ENCODE measurements at regions not wholly inside any gene's neighbourhood (a gene's known extent, or its start where the extent isn't known, plus 50 kb on each side); places are given as distances from the start of the nearest gene placed in this dataset.

DNA sequence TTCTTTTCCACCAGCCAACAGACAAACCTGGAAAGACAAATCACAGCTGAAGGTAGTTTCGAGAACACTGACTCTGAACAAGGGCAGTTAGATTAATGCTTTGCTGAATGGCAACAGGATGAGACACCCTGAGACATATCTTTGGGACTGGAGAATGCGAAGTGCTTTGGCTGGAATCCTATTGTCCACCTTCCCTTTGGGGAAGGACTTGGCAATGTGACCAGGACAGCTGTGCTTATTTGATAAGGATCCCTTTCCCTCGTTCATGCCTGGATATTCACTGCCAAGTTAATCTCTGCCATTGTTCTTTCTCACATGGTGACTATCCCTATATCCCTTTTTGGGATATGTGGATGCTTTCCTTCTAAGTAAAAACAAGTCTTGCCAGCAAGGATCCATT is 537.1 kb upstream of the SEL1L start:
- H3K27ac ChIP-seq = no peak overlapping the region
- no peaks in the 10 kb centered on the region for H3K9me3 ChIP-seq (ENCODE audit: low read depth, low read length)
- no peak overlapping the region for H3K4me3 ChIP-seq
- no peak for DNase-seq (ENCODE audit: low read depth, low spot score)
- no peak overlapping the region for H3K9ac ChIP-seq (ENCODE audit: insufficient read length)
- TF ChIP-seq POLR2AphosphoS5 (IDR thresholded peaks at IDR 0.05; ENCODE audit: borderline replicate concordance, low read depth, low read length) (no peak), FOXP2 (optimal IDR thresholded peaks at IDR 0.05; ENCODE audit: control extremely low read depth, extremely low read length, insufficient read depth) (no peak), EZH2 (IDR thresholded peaks at IDR 0.05) (no peak)
- H3K36me3 ChIP-seq (ENCODE audit: insufficient read depth, low read length) = no peaks in the 10 kb centered on the region

DNA sequence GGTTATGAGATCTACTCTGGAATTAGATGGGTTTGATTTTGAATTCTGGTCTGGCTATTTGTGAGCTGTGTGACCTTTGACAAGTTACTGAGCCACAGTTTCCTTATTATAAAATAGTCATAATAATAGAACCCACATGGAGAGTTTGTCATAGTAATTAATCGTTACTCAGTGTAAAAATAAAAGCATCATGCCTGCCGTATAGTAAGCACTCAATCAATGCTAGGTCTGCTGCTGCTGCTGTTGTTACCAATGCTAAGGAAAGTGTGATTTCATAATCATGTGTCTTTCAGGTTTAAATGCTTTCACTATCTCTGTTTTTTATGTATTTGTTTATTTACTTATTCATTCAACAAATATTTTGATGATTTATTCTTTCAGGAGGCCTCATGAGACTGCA is 539.9 kb upstream of the SEL1L start:
- Histone ChIP-seq H3K4me3 (no peak overlapping the region), H3K9me3 (ENCODE audit: low read depth, low read length) (no peaks in the 10 kb centered on the region), H3K9ac (ENCODE audit: insufficient read length) (no peak overlapping the region), H3K36me3 (ENCODE audit: insufficient read depth, low read length) (no peaks in the 10 kb centered on the region), H3K27ac (no peak overlapping the region)
- DNase-seq (ENCODE audit: low read depth, low spot score) = no peak
- TF ChIP-seq EZH2 (IDR thresholded peaks at IDR 0.05) (no peak), POLR2AphosphoS5 (IDR thresholded peaks at IDR 0.05; ENCODE audit: borderline replicate concordance, low read depth, low read length) (no peak), FOXP2 (optimal IDR thresholded peaks at IDR 0.05; ENCODE audit: control extremely low read depth, extremely low read length, insufficient read depth) (no peak)

GRCh38 chr14:82075566-82075965 is 541.9 kb upstream of the SEL1L start:
- no peak overlapping the region for H3K4me3 ChIP-seq
- no peak for TF ChIP-seq POLR2AphosphoS5 (IDR thresholded peaks at IDR 0.05; ENCODE audit: borderline replicate concordance, low read depth, low read length)
- no peak for TF ChIP-seq FOXP2 (optimal IDR thresholded peaks at IDR 0.05; ENCODE audit: control extremely low read depth, extremely low read length, insufficient read depth)
- no peak for TF ChIP-seq EZH2 (IDR thresholded peaks at IDR 0.05)
- no peak for DNase-seq (ENCODE audit: low read depth, low spot score)

GRCh38 chr14:82079553-82079952 is 545.9 kb upstream of the SEL1L start:
- Histone ChIP-seq H3K27ac (no peak overlapping the region), H3K36me3 (ENCODE audit: insufficient read depth, low read length) (no peaks in the 10 kb centered on the region), H3K9me3 (ENCODE audit: low read depth, low read length) (no peaks in the 10 kb centered on the region), H3K9ac (ENCODE audit: insufficient read length) (no peak overlapping the region), H3K4me3 (no peak overlapping the region)
- DNase-seq (ENCODE audit: low read depth, low spot score) = no peak
- TF ChIP-seq POLR2AphosphoS5 (IDR thresholded peaks at IDR 0.05; ENCODE audit: borderline replicate concordance, low read depth, low read length) (no peak), EZH2 (IDR thresholded peaks at IDR 0.05) (no peak), FOXP2 (optimal IDR thresholded peaks at IDR 0.05; ENCODE audit: control extremely low read depth, extremely low read length, insufficient read depth) (no peak)

More at GRCh38 chr14:82075566-82075965, 541.9 kb upstream of the SEL1L start:
- H3K9me3 ChIP-seq (ENCODE audit: low read depth, low read length) = no peaks in the 10 kb centered on the region
- no peak overlapping the region for H3K27ac ChIP-seq
- no peaks in the 10 kb centered on the region for H3K36me3 ChIP-seq (ENCODE audit: insufficient read depth, low read length)
- H3K9ac ChIP-seq (ENCODE audit: insufficient read length) = no peak overlapping the region

GRCh38 chr14:82080370-82080769 is 546.7 kb upstream of the SEL1L start:
- Histone ChIP-seq H3K27ac (no peak overlapping the region), H3K9me3 (ENCODE audit: low read depth, low read length) (no peaks in the 10 kb centered on the region), H3K36me3 (ENCODE audit: insufficient read depth, low read length) (no peaks in the 10 kb centered on the region), H3K4me3 (no peak overlapping the region), H3K9ac (ENCODE audit: insufficient read length) (no peak overlapping the region)
- no peak for TF ChIP-seq FOXP2 (optimal IDR thresholded peaks at IDR 0.05; ENCODE audit: control extremely low read depth, extremely low read length, insufficient read depth)
- no peak for TF ChIP-seq EZH2 (IDR thresholded peaks at IDR 0.05)
- no peak for DNase-seq (ENCODE audit: low read depth, low spot score)

- no peak overlapping the region for H3K4me3 ChIP-seq
- no peak overlapping the region for H3K27ac ChIP-seq
- no peaks in the 10 kb centered on the region for H3K9me3 ChIP-seq (ENCODE audit: low read depth, low read length)
- no peak overlapping the region for H3K9ac ChIP-seq (ENCODE audit: insufficient read length)
- no peak for DNase-seq (ENCODE audit: low read depth, low spot score)
- no peak for TF ChIP-seq FOXP2 (optimal IDR thresholded peaks at IDR 0.05; ENCODE audit: control extremely low read depth, extremely low read length, insufficient read depth)
- TF ChIP-seq POLR2AphosphoS5 (IDR thresholded peaks at IDR 0.05; ENCODE audit: borderline replicate concordance, low read depth, low read length) = no peak
- no peak for TF ChIP-seq EZH2 (IDR thresholded peaks at IDR 0.05)
- no peaks in the 10 kb centered on the region for H3K36me3 ChIP-seq (ENCODE audit: insufficient read depth, low read length)
Measured at GRCh38 chr14:82084813-82085212, 551.2 kb upstream of the SEL1L start.

GRCh38 chr14:82091097-82091496 is 557.4 kb upstream of the SEL1L start:
- Histone ChIP-seq H3K9me3 (ENCODE audit: low read depth, low read length) (no peaks in the 10 kb centered on the region), H3K27ac (no peak overlapping the region), H3K36me3 (ENCODE audit: insufficient read depth, low read length) (no peaks in the 10 kb centered on the region), H3K9ac (ENCODE audit: insufficient read length) (no peak overlapping the region), H3K4me3 (no peak overlapping the region)
- TF ChIP-seq EZH2 (IDR thresholded peaks at IDR 0.05) (no peak), FOXP2 (optimal IDR thresholded peaks at IDR 0.05; ENCODE audit: control extremely low read depth, extremely low read length, insufficient read depth) (no peak), POLR2AphosphoS5 (IDR thresholded peaks at IDR 0.05; ENCODE audit: borderline replicate concordance, low read depth, low read length) (no peak)
- no peak for DNase-seq (ENCODE audit: low read depth, low spot score)

GRCh38 chr14:82094829-82095345 is 561.2 kb upstream of the SEL1L start:
- H3K9me3 ChIP-seq (ENCODE audit: low read depth, low read length) = no peaks in the 10 kb centered on the region
- H3K36me3 ChIP-seq (ENCODE audit: insufficient read depth, low read length) = no peaks in the 10 kb centered on the region
- TF ChIP-seq FOXP2 (optimal IDR thresholded peaks at IDR 0.05; ENCODE audit: control extremely low read depth, extremely low read length, insufficient read depth) (no peak), EZH2 (IDR thresholded peaks at IDR 0.05) (no peak), POLR2AphosphoS5 (IDR thresholded peaks at IDR 0.05; ENCODE audit: borderline replicate concordance, low read depth, low read length) (no peak)
- no peak overlapping the region for H3K27ac ChIP-seq
- no peak overlapping the region for H3K9ac ChIP-seq (ENCODE audit: insufficient read length)
- no peak for DNase-seq (ENCODE audit: low read depth, low spot score)
- H3K4me3 ChIP-seq = no peak overlapping the region

- DNase-seq (ENCODE audit: low read depth, low spot score) = no peak
- TF ChIP-seq POLR2AphosphoS5 (IDR thresholded peaks at IDR 0.05; ENCODE audit: borderline replicate concordance, low read depth, low read length) (no peak), EZH2 (IDR thresholded peaks at IDR 0.05) (no peak), FOXP2 (optimal IDR thresholded peaks at IDR 0.05; ENCODE audit: control extremely low read depth, extremely low read length, insufficient read depth) (no peak)
- Histone ChIP-seq H3K27ac (no peak overlapping the region), H3K4me3 (no peak overlapping the region), H3K9me3 (ENCODE audit: low read depth, low read length) (no peaks in the 10 kb centered on the region), H3K36me3 (ENCODE audit: insufficient read depth, low read length) (no peaks in the 10 kb centered on the region), H3K9ac (ENCODE audit: insufficient read length) (no peak overlapping the region)
Measured at GRCh38 chr14:82104013-82104412, 570.4 kb upstream of the SEL1L start.
